Activated naive CD8-positive, alpha-beta T cell (primary cell): ENCODE measurements at regions not wholly inside any gene's neighbourhood (a gene's known extent, or its start where the extent isn't known, plus 50 kb on each side); places are given as distances from the start of the nearest gene placed in this dataset.
A peak's percentile ranks its signal among the peaks of the same experiment; 100 is the strongest.

Experiments
- H3K27ac Mint-ChIP-seq: one replicate; pipeline ENCODE4 v1.8.0; 2021; ENCODE audit warnings: mixed read lengths
- H3K27me3 Mint-ChIP-seq: one replicate; pipeline ENCODE4 v1.8.0; 2021; ENCODE audit warnings: mixed read lengths
- H3K36me3 Mint-ChIP-seq: one replicate; pipeline ENCODE4 v1.8.0; 2021; ENCODE audit warnings: mixed read lengths
- H3K4me1 Mint-ChIP-seq: one replicate; pipeline ENCODE4 v1.8.0; 2021; ENCODE audit warnings: low read depth, mixed read lengths
- H3K4me3 Mint-ChIP-seq: one replicate; pipeline ENCODE4 v1.8.0; 2021; ENCODE audit warnings: mild to moderate bottlenecking, mixed read lengths
- H3K9me3 Mint-ChIP-seq: one replicate; pipeline ENCODE4 v1.8.0; 2021; ENCODE audit warnings: low read depth, mixed read lengths

DNA sequence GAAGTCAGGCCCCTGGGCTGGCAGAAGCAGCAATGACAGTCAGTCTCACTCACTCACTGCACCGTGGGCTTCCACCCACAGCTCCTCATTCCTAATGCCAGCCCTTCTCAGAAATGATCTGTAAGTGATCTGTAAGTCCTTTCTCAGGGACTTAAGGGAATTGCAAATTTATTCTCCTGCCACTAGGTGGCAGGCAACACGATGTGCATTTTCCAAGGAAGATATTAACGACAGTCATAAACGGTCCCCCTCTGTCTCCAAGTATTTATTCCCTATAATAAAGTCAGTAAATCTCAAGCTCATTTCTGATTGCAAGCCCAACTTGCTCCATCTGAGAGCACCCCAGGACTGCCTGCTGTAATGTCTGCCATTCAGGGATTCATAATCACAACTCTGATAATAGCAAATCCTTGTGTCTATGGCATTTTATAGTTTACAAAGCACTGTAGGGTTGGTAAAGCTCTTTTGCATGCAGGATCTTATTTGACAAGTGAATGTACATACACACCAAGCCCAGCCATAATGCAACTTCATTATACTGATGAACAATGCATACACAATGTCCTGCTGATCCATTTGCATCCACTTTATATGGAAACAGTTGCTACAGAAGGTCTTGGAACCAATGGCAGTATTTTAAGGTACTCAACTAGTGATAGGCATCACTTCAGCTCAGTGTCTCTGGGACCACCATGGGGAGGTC is 380.5 kb upstream of the CAMK1G start:
- Mint-ChIP-seq H3K27me3 (peaks cover 29% of the 10 kb centered on the region), H3K4me1 (peaks cover 4% of the 10 kb centered on the region), H3K4me3 (no peak overlapping the region), H3K36me3 (no peaks in the 10 kb centered on the region), H3K9me3 (no peaks in the 10 kb centered on the region), H3K27ac (no peak overlapping the region)

DNA sequence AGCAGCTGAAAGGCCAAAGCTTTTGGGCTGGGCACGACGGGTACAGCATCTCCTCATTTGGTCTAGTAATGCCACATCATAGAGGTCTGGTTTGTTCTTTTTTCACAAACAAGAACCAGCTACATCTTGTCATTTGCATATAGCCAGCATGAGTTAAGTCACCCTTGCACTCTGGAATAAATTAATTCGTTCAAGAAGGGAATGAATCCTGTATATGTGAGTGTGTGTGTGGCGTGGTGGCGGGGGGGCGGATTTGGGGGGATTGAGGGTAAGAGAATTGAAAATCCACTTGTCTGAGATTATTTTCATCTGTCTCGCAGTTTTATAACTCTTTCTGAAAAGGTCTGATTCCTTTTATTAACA is 380.0 kb upstream of the CAMK1G start:
- Mint-ChIP-seq H3K36me3 (no peaks in the 10 kb centered on the region), H3K4me3 (no peak overlapping the region), H3K4me1 (peaks cover 4% of the 10 kb centered on the region), H3K27me3 (peaks cover 29% of the 10 kb centered on the region), H3K27ac (no peak overlapping the region), H3K9me3 (no peaks in the 10 kb centered on the region)

DNA sequence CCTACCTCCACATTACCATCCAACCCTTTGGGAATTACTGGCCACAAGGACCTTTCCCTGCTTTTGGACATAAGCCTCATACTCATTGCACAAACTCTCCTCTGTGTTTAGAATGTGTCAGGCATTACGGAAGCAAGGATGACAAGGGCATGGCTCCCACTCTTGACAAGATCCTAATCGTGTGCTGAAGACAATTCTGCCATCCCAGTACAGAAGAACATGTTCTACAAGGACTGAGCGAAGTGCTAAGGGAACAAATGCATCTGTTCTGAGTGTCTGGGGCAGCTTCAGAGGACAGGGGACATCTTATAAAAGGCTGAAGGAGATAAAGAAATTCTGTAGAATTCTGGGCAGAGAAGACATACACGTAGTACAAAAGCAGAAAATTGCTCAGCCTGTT is 378.5 kb upstream of the CAMK1G start:
- Mint-ChIP-seq H3K4me3 (no peak overlapping the region), H3K27ac (no peak overlapping the region), H3K9me3 (no peaks in the 10 kb centered on the region), H3K4me1 (peaks cover 5% of the 10 kb centered on the region), H3K27me3 (peaks cover 38% of the 10 kb centered on the region), H3K36me3 (no peaks in the 10 kb centered on the region)

DNA sequence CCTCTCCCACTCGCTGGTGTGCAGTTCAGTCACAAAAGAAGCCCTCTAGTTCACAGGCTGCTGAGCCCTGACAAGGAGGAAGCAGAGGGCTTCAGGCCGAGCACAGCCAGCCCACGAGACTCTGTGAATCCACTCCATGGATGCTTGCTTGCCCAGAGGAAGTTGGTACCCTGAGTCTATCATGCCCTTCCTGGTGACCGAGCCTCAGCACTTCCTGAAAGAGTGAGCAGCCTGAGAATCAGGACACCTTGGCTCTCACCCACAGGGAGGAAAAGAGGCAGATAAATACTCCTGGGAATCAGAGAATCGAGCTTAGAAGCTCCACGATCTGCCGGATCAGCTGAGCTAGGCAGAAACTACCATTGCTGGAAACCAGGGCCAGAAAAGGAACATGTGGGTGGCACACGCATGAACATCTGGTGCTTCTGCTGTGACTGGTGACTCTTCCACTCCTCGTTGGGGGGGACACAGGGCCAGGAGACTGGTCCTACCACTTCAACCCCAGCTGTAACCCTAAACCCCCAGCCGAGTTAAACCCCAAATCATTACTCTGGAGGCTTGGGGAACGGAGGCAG is 376.3 kb upstream of the CAMK1G start:
- H3K36me3 Mint-ChIP-seq, result no peaks in the 10 kb centered on the region
- no peak overlapping the region for H3K27ac Mint-ChIP-seq
- H3K4me1 Mint-ChIP-seq, result peaks cover 5% of the 10 kb centered on the region
- H3K9me3 Mint-ChIP-seq, result no peaks in the 10 kb centered on the region
- peak overlapping the region; percentile 71 for H3K4me3 Mint-ChIP-seq
- peaks cover 42% of the 10 kb centered on the region for H3K27me3 Mint-ChIP-seq

DNA sequence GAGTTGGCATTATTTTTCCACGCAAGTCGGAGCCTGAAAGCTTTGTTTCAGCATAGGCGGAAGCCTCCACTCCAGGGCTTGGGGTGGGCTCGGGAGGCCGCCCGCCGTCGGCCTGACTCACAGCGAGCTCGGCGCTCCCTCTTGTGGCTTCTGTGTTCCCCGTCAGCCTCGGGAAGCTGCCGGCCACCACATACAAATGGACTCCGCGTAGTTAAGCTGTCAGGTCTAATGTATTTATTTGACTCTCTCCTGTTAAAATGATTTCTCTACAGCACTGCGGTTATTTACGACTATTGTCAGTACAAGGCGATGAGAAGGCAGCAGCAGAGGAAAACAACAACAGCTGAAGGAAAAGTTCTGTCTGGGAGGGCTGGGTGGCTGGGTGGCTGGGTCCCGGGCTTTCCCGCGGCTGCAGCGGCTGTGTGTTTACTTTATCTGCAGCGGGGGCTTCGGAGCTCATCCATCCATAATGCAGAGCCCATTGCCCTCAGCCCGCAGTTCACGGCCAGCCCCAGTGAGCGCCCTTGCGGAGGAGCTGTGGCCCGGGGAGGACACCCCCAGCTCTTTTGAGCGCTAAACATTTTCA is 375.7 kb upstream of the CAMK1G start:
- H3K4me1 Mint-ChIP-seq, result peaks cover 5% of the 10 kb centered on the region
- no peaks in the 10 kb centered on the region for H3K36me3 Mint-ChIP-seq
- H3K27ac Mint-ChIP-seq, result no peak overlapping the region
- no peaks in the 10 kb centered on the region for H3K9me3 Mint-ChIP-seq
- peak overlapping the region; percentile 71 for H3K4me3 Mint-ChIP-seq
- peaks cover 42% of the 10 kb centered on the region for H3K27me3 Mint-ChIP-seq

DNA sequence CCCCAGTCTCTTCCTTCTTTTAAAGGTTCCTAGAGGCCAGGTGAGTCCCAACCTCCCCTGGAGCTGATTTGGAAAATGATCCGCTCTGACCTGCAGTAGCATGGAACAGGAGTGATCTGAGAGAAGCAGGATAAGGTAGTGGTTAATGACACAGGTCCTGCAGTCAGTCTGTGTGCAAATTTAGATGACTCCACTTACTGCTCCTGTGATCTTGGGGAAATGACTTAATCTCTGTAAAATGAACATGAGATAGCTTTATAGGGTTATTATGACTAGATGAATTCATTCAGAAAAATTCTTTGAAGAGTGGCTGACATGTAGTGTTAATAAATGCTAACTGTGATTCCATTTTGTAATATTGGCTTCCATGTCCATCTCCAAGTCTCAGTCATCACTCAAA is 374.9 kb upstream of the CAMK1G start:
- Mint-ChIP-seq H3K4me3 (no peak overlapping the region), H3K9me3 (no peaks in the 10 kb centered on the region), H3K36me3 (no peaks in the 10 kb centered on the region), H3K4me1 (peaks cover 5% of the 10 kb centered on the region), H3K27me3 (peaks cover 40% of the 10 kb centered on the region), H3K27ac (no peak overlapping the region)

DNA sequence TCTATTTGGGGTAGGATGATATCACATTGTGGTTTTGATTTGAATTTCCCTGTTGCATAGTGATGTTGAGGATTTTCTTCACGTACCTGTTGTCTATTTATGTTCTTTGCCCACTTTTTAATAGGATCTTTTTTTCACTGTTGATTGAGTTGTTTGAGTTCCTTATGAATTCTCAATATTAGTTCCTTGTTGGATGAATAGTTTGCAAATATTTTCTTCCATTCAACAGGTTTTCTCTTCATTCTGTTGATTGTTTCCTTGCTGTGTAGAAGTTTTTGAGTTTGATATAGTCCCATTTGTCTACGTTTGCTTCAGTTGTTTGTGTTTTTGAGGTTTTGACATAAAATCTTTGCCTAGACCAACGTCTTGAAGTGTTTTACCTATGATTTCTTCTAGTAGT is 369.5 kb upstream of the CAMK1G start:
- H3K36me3 Mint-ChIP-seq, result no peaks in the 10 kb centered on the region
- H3K27ac Mint-ChIP-seq, result no peak overlapping the region
- peaks cover 5% of the 10 kb centered on the region for H3K9me3 Mint-ChIP-seq
- H3K27me3 Mint-ChIP-seq, result peaks cover 28% of the 10 kb centered on the region
- no peak overlapping the region for H3K4me3 Mint-ChIP-seq
- H3K4me1 Mint-ChIP-seq, result no peaks in the 10 kb centered on the region

DNA sequence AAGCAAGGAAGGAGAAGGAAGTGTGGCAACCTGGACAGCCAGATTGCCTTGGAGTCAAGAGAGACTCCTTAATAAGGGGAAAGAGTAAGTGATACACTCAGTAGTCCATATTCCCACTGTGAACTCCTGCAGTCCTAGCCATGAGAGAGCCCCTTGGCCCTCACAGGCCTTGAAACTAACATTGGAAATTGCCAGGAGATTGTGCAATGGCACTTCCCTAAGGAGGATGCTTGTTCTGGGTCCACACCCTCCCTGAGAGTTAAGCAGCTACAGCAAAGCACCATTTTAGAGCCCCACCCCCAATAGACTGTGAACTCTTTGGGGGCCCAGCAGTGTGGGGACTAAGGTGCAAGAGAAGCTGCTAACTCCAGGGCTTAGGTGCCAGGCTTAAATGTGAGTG is 367.7 kb upstream of the CAMK1G start:
- Mint-ChIP-seq H3K4me3 (no peak overlapping the region), H3K4me1 (peaks cover 1% of the 10 kb centered on the region), H3K27ac (no peak overlapping the region), H3K9me3 (peaks cover 5% of the 10 kb centered on the region), H3K27me3 (peaks cover 18% of the 10 kb centered on the region), H3K36me3 (no peaks in the 10 kb centered on the region)

DNA sequence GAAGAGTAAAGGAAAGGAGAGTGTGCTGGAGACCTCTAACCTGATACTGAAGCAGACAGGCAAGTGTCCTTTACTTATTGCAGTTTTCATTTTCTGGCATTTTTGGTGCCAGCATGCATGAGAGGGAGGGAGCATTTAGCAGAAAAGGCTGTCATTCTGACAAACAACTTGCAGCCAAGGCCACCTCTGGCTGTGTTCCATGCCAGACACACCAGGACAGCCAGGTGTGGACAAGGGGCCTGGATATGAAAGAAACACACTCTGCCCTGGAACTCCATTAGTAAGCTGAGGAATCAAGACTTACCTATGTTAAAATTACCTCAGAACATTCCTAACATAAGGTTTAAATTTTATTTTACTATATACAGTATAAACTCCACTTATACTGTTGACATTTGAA is 365.4 kb upstream of the CAMK1G start:
- H3K36me3 Mint-ChIP-seq, result no peaks in the 10 kb centered on the region
- H3K27ac Mint-ChIP-seq, result no peak overlapping the region
- H3K27me3 Mint-ChIP-seq, result peaks cover 16% of the 10 kb centered on the region
- peaks cover 5% of the 10 kb centered on the region for H3K9me3 Mint-ChIP-seq
- H3K4me1 Mint-ChIP-seq, result peaks cover 1% of the 10 kb centered on the region
- H3K4me3 Mint-ChIP-seq, result no peak overlapping the region

DNA sequence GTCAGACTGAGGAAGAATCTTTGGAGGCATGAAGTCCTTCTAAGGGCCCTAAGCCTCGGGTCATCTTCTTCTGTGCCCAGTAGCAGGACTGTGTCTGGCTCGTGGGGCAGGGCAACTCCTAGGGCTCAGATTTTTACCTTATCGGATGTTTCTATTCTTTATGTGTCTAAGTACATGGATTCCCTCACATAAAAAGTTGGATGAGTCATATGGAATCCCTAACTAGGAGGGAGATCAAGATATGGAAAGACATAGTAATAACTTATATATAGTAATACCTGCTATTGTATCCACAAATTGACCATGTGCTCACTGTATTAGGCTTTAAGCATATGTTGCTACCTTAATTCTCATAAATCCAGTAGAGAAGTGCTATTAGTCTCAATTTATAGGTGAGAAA is 364.5 kb upstream of the CAMK1G start:
- H3K4me1 Mint-ChIP-seq, result peaks cover 1% of the 10 kb centered on the region
- no peak overlapping the region for H3K4me3 Mint-ChIP-seq
- peaks cover 5% of the 10 kb centered on the region for H3K9me3 Mint-ChIP-seq
- H3K27me3 Mint-ChIP-seq, result peaks cover 16% of the 10 kb centered on the region
- H3K36me3 Mint-ChIP-seq, result no peaks in the 10 kb centered on the region
- H3K27ac Mint-ChIP-seq, result no peak overlapping the region

DNA sequence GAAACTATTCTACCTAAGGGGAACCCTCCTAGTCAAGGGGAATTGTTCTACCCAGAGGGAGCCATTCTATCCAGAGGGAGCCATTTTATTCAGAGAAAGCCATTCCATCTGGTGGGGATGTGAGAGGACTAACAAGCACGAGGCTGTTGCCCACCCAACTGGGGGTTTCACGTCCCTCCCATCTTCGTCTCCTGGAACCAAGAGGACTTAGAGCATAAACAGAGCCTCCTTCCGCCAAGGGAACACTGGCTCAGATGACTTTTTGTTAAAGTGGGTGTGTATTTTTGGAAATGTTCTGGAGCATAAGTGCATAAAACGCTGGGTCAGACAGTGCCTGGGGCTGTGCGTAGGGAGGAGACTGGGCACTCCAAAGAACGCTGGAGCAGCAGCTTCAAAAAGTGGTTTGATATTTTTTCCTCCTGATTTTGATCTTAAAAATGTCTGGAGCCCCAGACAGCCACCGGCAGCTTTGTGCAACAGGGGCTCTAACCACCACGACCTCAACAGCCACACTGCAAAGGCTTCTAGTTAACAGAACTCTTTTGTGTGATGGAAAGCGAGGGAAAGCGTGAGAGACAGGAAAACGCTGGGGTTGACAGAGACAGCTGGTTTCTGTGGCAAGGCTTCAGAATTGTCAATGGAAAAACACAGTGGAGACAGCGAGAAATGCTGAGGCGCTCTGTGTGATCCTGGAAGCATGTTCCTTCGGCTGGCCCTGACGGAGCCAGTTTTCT is 363.6 kb upstream of the CAMK1G start:
- Mint-ChIP-seq H3K9me3 (peaks cover 5% of the 10 kb centered on the region), H3K27ac (no peak overlapping the region), H3K4me3 (no peak overlapping the region), H3K36me3 (no peaks in the 10 kb centered on the region), H3K4me1 (peaks cover 1% of the 10 kb centered on the region), H3K27me3 (peaks cover 19% of the 10 kb centered on the region)

DNA sequence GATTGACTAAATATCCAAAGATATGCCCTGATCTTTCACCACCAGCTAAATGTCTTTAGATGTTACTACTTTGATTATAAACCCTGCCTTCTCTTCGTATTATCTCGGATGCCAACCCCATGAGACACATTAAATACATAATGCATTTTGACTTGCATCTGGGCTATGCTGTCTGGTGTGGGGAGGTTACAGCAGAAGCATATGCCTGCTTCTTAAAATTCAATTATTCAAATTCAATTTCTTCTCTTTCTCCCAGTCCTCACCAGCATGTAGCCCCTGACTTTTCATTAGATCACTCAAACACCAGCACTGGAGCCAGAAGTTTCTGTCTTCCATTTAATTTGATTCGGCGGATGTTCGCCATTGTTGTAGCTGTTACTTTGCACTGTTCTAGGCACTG is 360.7 kb upstream of the CAMK1G start:
- Mint-ChIP-seq H3K4me1 (peaks cover 1% of the 10 kb centered on the region), H3K4me3 (no peak overlapping the region), H3K9me3 (no peaks in the 10 kb centered on the region), H3K27me3 (peaks cover 11% of the 10 kb centered on the region), H3K36me3 (no peaks in the 10 kb centered on the region), H3K27ac (no peak overlapping the region)

DNA sequence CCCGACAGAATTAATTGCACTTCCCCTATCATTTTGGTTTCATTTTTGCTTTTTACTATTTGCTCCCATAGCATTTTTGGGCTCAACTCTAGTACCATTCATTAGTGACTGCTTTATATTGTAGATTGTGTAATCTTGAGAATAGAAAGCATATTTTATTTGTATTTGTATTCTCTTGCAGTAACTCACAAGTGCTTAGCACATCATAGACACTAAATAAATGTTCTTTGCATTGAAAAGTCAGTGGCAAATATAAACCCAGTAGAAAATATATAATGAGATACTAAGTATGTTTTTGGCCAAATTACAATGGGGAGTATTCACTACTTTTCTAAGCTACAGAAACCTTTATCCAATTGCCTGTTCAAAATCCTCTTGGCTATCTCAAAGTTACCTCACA is 359.7 kb upstream of the CAMK1G start:
- Mint-ChIP-seq H3K27me3 (peaks cover 9% of the 10 kb centered on the region), H3K9me3 (no peaks in the 10 kb centered on the region), H3K4me1 (peaks cover 1% of the 10 kb centered on the region), H3K27ac (no peak overlapping the region), H3K36me3 (no peaks in the 10 kb centered on the region), H3K4me3 (no peak overlapping the region)

DNA sequence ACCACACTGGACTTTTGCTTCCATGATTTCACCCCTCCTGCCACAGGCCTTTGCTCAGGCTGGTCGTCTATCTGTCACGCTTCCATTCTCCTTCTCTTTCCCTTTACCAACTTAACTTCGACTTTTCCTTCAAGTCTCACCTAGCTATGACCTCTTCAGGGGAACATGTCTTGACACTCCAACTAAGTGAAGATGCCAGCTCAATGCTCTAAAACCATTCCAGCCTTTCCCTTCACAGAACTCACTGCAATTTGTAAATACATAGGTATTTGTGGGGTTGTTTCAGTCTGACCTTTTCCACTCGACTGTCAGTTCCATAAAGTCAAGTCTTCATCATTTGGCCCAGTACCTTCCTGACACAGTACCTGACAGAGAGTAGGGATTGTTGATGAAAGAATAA is 358.6 kb upstream of the CAMK1G start:
- Mint-ChIP-seq H3K27ac (no peak overlapping the region), H3K4me3 (no peak overlapping the region), H3K4me1 (peaks cover 1% of the 10 kb centered on the region), H3K36me3 (peaks cover 2% of the 10 kb centered on the region), H3K27me3 (peaks cover 14% of the 10 kb centered on the region), H3K9me3 (peaks cover 6% of the 10 kb centered on the region)

DNA sequence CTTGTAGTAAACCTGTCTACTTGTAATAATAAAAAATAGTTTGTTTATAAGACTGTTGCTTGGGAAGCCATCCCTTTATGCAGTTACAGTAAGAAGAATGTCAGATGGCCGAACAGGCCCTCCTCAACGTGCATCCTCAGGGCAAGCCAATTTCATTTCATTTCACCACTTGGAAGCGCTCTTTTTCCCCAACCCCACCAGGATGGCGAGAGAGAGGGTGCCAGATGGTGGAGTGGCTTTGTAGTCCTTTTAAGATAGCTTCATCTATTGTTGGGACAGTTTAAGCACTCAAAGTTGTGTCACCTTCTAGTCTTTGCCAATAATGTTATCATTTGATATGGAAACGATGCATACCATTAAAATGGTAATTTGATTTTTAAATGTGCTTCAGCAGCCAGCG is 356.3 kb upstream of the CAMK1G start:
- Mint-ChIP-seq H3K4me1 (no peaks in the 10 kb centered on the region), H3K36me3 (peaks cover 2% of the 10 kb centered on the region), H3K27ac (no peak overlapping the region), H3K4me3 (no peak overlapping the region), H3K27me3 (peaks cover 20% of the 10 kb centered on the region), H3K9me3 (peaks cover 12% of the 10 kb centered on the region)
